ENCODE measurements at regions not wholly inside any gene's neighbourhood (a gene's known extent, or its start where the extent isn't known, plus 50 kb on each side); places are given as distances from the start of the nearest gene placed in this dataset.

DNA sequence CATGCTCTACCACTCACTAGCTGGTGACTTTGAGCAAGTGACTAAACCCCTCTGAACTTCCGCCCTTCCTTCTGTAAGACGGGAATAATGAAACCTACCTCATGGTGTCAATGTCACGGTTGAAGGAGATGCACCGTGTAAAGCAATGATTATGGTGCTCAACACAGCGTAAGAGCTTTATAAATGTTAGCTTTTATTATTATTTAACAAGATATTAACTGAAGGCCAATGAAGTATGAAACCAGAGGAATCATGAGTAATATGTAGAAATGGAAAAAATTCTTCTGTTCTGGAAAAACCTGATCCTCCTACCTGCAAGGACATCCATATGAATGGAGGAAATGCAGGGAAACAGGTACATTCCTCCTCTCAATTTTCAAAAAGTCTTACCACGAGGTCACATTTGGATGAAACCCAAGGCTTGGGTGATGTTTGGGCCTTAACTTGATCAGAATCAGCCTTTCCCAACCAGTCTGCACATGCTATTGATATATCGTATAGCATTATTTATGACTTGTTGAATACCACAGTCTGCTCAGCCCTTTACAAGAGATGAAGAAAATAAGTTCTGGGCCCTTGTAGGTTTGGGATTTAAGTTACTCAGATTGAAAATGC lies 166.8 kb upstream of the TBX3 start:
- Histone ChIP-seq H4K20me1 (replicated peaks; ENCODE audit: control insufficient read depth, extremely low read depth, insufficient read depth, low read length) (no peaks in the 10 kb centered on the region), H3K9ac (replicated peaks; ENCODE audit: extremely low read depth, insufficient read depth, low read length) (no peak overlapping the region), H3K9me1 (replicated peaks; ENCODE audit: control insufficient read depth, extremely low read depth, insufficient read depth, low read length) (no peaks in the 10 kb centered on the region), H3K27ac (ENCODE audit: insufficient read depth, low read depth, low read length) (no peak overlapping the region), H3K4me2 (ENCODE audit: insufficient read depth, low read length) (no peak overlapping the region), H3K9me3 (replicated peaks; ENCODE audit: control insufficient read depth, insufficient read depth, low read length) (peaks cover 3% of the 10 kb centered on the region), H3K4me3 (replicated peaks in 1 of 3; ENCODE audit: insufficient read depth in 1 of 3, low read depth in 1 of 3, low read length in 3 of 3) (no peak overlapping the region), H3K36me3 (ENCODE audit: control insufficient read depth in 2 of 2, extremely low read depth in 1 of 2, insufficient read depth in 2 of 2, low read length in 2 of 2) (no peaks in the 10 kb centered on the region), H2AFZ (ENCODE audit: low read depth, low read length) (no peak overlapping the region), H3K27me3 (ENCODE audit: control insufficient read depth in 2 of 2, insufficient read depth in 2 of 2, low read length in 2 of 2) (no peaks in the 10 kb centered on the region), H3K79me2 (ENCODE audit: control insufficient read depth, insufficient read depth, low read length) (no peaks in the 10 kb centered on the region), H3K4me1 (ENCODE audit: control insufficient read depth, extremely low read depth, insufficient read depth, low read length) (no peaks in the 10 kb centered on the region)
- TF ChIP-seq JUN (IDR thresholded peaks at IDR 0.05; ENCODE audit: borderline replicate concordance, insufficient read depth, insufficient read length, low read depth), result no peak
- no peak for TF ChIP-seq POLR2AphosphoS5 (IDR thresholded peaks at IDR 0.05; ENCODE audit: insufficient read depth, low read depth, low read length)
- TF ChIP-seq, protein P1, sequence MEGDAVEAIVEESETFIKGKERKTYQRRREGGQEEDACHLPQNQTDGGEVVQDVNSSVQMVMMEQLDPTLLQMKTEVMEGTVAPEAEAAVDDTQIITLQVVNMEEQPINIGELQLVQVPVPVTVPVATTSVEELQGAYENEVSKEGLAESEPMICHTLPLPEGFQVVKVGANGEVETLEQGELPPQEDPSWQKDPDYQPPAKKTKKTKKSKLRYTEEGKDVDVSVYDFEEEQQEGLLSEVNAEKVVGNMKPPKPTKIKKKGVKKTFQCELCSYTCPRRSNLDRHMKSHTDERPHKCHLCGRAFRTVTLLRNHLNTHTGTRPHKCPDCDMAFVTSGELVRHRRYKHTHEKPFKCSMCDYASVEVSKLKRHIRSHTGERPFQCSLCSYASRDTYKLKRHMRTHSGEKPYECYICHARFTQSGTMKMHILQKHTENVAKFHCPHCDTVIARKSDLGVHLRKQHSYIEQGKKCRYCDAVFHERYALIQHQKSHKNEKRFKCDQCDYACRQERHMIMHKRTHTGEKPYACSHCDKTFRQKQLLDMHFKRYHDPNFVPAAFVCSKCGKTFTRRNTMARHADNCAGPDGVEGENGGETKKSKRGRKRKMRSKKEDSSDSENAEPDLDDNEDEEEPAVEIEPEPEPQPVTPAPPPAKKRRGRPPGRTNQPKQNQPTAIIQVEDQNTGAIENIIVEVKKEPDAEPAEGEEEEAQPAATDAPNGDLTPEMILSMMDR (IDR thresholded peaks at IDR 0.05; ENCODE audit: extremely low read depth in 1 of 2, insufficient read depth in 1 of 2, low read depth in 1 of 2, low read length in 2 of 2), result no peak
- no peak for TF ChIP-seq EZH2 (IDR thresholded peaks at IDR 0.05; ENCODE audit: borderline replicate concordance, low read depth, low read length, severe bottlenecking)
- no peak for TF ChIP-seq FOS (IDR thresholded peaks at IDR 0.05; ENCODE audit: borderline replicate concordance, insufficient read depth, low read length)
- TF ChIP-seq MYC (IDR thresholded peaks at IDR 0.05; ENCODE audit: low read depth, low read length), result no peak
- no peak for TF ChIP-seq POLR2A (IDR thresholded peaks at IDR 0.05; ENCODE audit: low read depth, low read length)
- TF ChIP-seq MAX (IDR thresholded peaks at IDR 0.05; ENCODE audit: insufficient read depth, insufficient read length), result no peak
- TF ChIP-seq GATA2 (IDR thresholded peaks at IDR 0.05; ENCODE audit: insufficient read depth, insufficient read length, low read depth, low read length), result no peak
- BruUV-seq (replicated peaks), result no TSS peak
- no peak for DNase-seq (ENCODE audit: low read depth, low spot score)
- dilution Hi-C loops (cut with MboI; ENCODE audit: extremely low pct_ligation_motif_present, low sequenced_read_pairs), result no loop called here
- FAIRE-seq, result no peak
- ChIA-PET POLR2A (no interaction called here), CTCF (no interaction called here)
- intact Hi-C loops (cut with micrococcal nuclease), result no loop called here

Data from endothelial cell of umbilical vein (primary cell).